PC-9 (cell line): ENCODE measurements at regions not wholly inside any gene's neighbourhood (a gene's known extent, or its start where the extent isn't known, plus 50 kb on each side); places are given as distances from the start of the nearest gene placed in this dataset.
"Not testable (repeated sequence)": the region's sequence is repeated elsewhere in the genome, so short reads cannot be mapped to it uniquely, and the experiment has no call there.

ENCODE experiments used
- BruUV-seq: library from RNA; stranded (reverse); fragments of 400-500 nt; replicated peaks from 2 replicates; lab custom pipeline; 2021; lab: Mats Ljungman, UMichigan
- CTCF ChIA-PET: fragments of 300-600 bp; sonication (Branson Sonifier 250); formaldehyde crosslinking; loops from one replicate; lab custom pipeline; 2022; ENCODE audit warnings: antibody characterized with exemption; lab: Charles Lee
- POLR2A ChIA-PET: fragments of 300-600 bp; sonication (Branson Sonifier 250); formaldehyde crosslinking; loops from one replicate; lab custom pipeline; 2022; ENCODE audit warnings: antibody characterized with exemption; ENCODE audit not compliant: unreplicated experiment; lab: Charles Lee
- DNase-seq, 2 experiments: peaks; one replicate each; pipeline versions ENCODE4 v3.0.0 to v3.0.0-alpha.2; 2015 to 2022; ENCODE audit warnings: mixed read lengths in 1 of 2
- H2AFZ ChIP-seq: fragments of 200-600 bp; sonication (generic); 2 replicates; pipeline ENCODE4 v1.8.1; 2017; ENCODE audit warnings: antibody characterized with exemption
- H3F3A ChIP-seq: fragments of 200-600 bp; sonication (generic); 2 replicates; pipeline ENCODE4 v1.8.1; 2017; ENCODE audit warnings: antibody characterized with exemption, mild to moderate bottlenecking, low read depth; ENCODE audit not compliant: insufficient read depth
- H3K27ac ChIP-seq: fragments of 200-600 bp; sonication (generic); 2 replicates; pipeline ENCODE4 v1.6.1; 2016; ENCODE audit warnings: mixed run types
- H3K27me3 ChIP-seq: fragments of 200-600 bp; sonication (generic); 2 replicates; pipeline ENCODE4 v1.6.1; 2016; ENCODE audit warnings: low read depth, mixed run types; ENCODE audit not compliant: insufficient read depth
- H3K36me3 ChIP-seq: fragments of 200-600 bp; sonication (generic); 2 replicates; pipeline ENCODE4 v1.6.1; 2016; ENCODE audit warnings: low read depth, mixed run types
- H3K4me1 ChIP-seq: fragments of 200-600 bp; sonication (generic); replicated peaks from 2 replicates; pipeline ENCODE4 v1.6.1; 2016; ENCODE audit warnings: mixed run types; ENCODE audit not compliant: insufficient read depth
- H3K4me2 ChIP-seq: fragments of 200-600 bp; sonication (generic); 2 replicates; pipeline ENCODE4 v1.6.1; 2017; ENCODE audit warnings: mixed run types
- H3K4me3 ChIP-seq: fragments of 200-600 bp; sonication (generic); 2 replicates; pipeline ENCODE4 v1.6.1; 2016; ENCODE audit warnings: mixed run types
- H3K79me2 ChIP-seq: fragments of 200-600 bp; sonication (generic); 2 replicates; pipeline ENCODE4 v1.6.1; 2017; ENCODE audit warnings: low read depth, mixed run types
- H3K9me2 ChIP-seq: fragments of 200-600 bp; sonication (generic); 2 replicates; pipeline ENCODE4 v1.8.1; 2017; ENCODE audit warnings: mild to moderate bottlenecking; ENCODE audit not compliant: insufficient read depth
- H3K9me3 ChIP-seq: fragments of 200-600 bp; sonication (generic); 2 replicates; pipeline ENCODE4 v1.8.1; 2016; ENCODE audit warnings: low read depth; ENCODE audit not compliant: insufficient read depth
- H4K20me1 ChIP-seq: fragments of 200-600 bp; sonication (generic); 2 replicates; pipeline ENCODE4 v1.8.1; 2017; ENCODE audit not compliant: insufficient read depth
- CTCF ChIP-seq: fragments of 200-600 bp; sonication (generic); conservative IDR thresholded peaks from 2 replicates; pipeline ENCODE4 v1.6.1; 2017; ENCODE audit warnings: mixed run types, antibody characterized with exemption, mild to moderate bottlenecking, moderate library complexity
- EZH2 ChIP-seq: fragments of 200-600 bp; sonication (generic); IDR thresholded peaks from 2 replicates; pipeline ENCODE4 v1.8.0; 2017; ENCODE audit warnings: antibody characterized with exemption, low read depth
- intact Hi-C: fragments of 100-400 bp; cut with micrococcal nuclease; formaldehyde crosslinking; loops from one replicate; pipeline ENCODE4 v1.10.0; 2022; ENCODE audit not compliant: unreplicated experiment

- intact Hi-C loops = no loop called here
- TF ChIP-seq EZH2 = no peak
- TF ChIP-seq CTCF = no peak
- no peak overlapping the region for H3K4me2 ChIP-seq
- H2AFZ ChIP-seq = no peak overlapping the region
- H3K79me2 ChIP-seq = no peaks in the 10 kb centered on the region
- ChIA-PET POLR2A (no interaction called here), CTCF (no interaction called here)
- H3F3A ChIP-seq = no peaks in the 10 kb centered on the region
- H3K36me3 ChIP-seq = no peaks in the 10 kb centered on the region
- H4K20me1 ChIP-seq = no peaks in the 10 kb centered on the region
- no peaks in the 10 kb centered on the region for H3K9me2 ChIP-seq
- DNase-seq = no peak
- no peaks in the 10 kb centered on the region for H3K9me3 ChIP-seq
- H3K4me1 ChIP-seq = no peaks in the 10 kb centered on the region
- peaks cover 12% of the 10 kb centered on the region for H3K27me3 ChIP-seq
- H3K27ac ChIP-seq = no peak overlapping the region
- no TSS peak for BruUV-seq
- no peak overlapping the region for H3K4me3 ChIP-seq
Measured at GRCh38 chr22:33986167-33986771, 66.0 kb upstream of the LARGE1 start.

GRCh38 chr22:33986954-33987353 lies 66.7 kb upstream of the LARGE1 start:
- Histone ChIP-seq H3K4me2 (no peak overlapping the region), H3K9me3 (no peaks in the 10 kb centered on the region), H3K27ac (no peak overlapping the region), H4K20me1 (no peaks in the 10 kb centered on the region), H3K79me2 (no peaks in the 10 kb centered on the region), H3K27me3 (peaks cover 12% of the 10 kb centered on the region), H3K4me1 (no peaks in the 10 kb centered on the region), H3F3A (no peaks in the 10 kb centered on the region), H3K9me2 (no peaks in the 10 kb centered on the region), H3K36me3 (no peaks in the 10 kb centered on the region), H3K4me3 (no peak overlapping the region), H2AFZ (no peak overlapping the region)
- no peak for TF ChIP-seq CTCF
- no peak for TF ChIP-seq EZH2
- ChIA-PET POLR2A (no interaction called here), CTCF (no interaction called here)
- BruUV-seq = no TSS peak
- no peak for DNase-seq
- intact Hi-C loops = no loop called here

- H3K4me3 ChIP-seq, H3K4me1 ChIP-seq, POLR2A ChIA-PET, H3K9me2 ChIP-seq, H3K9me3 ChIP-seq, H3K27ac ChIP-seq, H2AFZ ChIP-seq, H3F3A ChIP-seq, H3K79me2 ChIP-seq, BruUV-seq, DNase-seq, CTCF ChIA-PET, H4K20me1 ChIP-seq, H3K4me2 ChIP-seq, H3K36me3 ChIP-seq, intact Hi-C loops: not testable (repeated sequence)
- peaks cover 17% of the 10 kb centered on the region for H3K27me3 ChIP-seq
Measured at GRCh38 chr22:33989263-33989662, 69.0 kb upstream of the LARGE1 start.

- POLR2A ChIA-PET = no interaction called here
Measured at GRCh38 chr22:33991620-33992019, 71.3 kb upstream of the LARGE1 start.

More at GRCh38 chr22:33991620-33992019, 71.3 kb upstream of the LARGE1 start:
- H2AFZ ChIP-seq = no peak overlapping the region
- H3K36me3 ChIP-seq = no peaks in the 10 kb centered on the region
- intact Hi-C loops = no loop called here
- no peaks in the 10 kb centered on the region for H3K4me1 ChIP-seq
- no TSS peak for BruUV-seq
- no peaks in the 10 kb centered on the region for H3K79me2 ChIP-seq
- peaks cover 17% of the 10 kb centered on the region; the same call in 1 of the 2 replicates for H3K27me3 ChIP-seq
- CTCF ChIA-PET = no interaction called here
- no peaks in the 10 kb centered on the region for H3F3A ChIP-seq
- no peaks in the 10 kb centered on the region for H3K9me2 ChIP-seq
- no peak overlapping the region for H3K4me2 ChIP-seq
- no peaks in the 10 kb centered on the region for H3K9me3 ChIP-seq
- DNase-seq = no peak
- no peak overlapping the region for H3K4me3 ChIP-seq
- no peak for TF ChIP-seq CTCF
- TF ChIP-seq EZH2 = no peak
- no peaks in the 10 kb centered on the region for H4K20me1 ChIP-seq
- no peak overlapping the region for H3K27ac ChIP-seq
